DOHH2 (cell line): ENCODE measurements at regions not wholly inside any gene's neighbourhood (a gene's known extent, or its start where the extent isn't known, plus 50 kb on each side); places are given as distances from the start of the nearest gene placed in this dataset.
"Not testable (repeated sequence)": the region's sequence is repeated elsewhere in the genome, so short reads cannot be mapped to it uniquely, and the experiment has no call there.

Source experiments
- CTCF ChIP-seq: fragments of 200-600 bp; sonication (generic); IDR thresholded peaks from one replicate; pipeline ENCODE4 v1.5.1; 2014; ENCODE audit warnings: antibody characterized with exemption, mild to moderate bottlenecking, low read depth, low read length; ENCODE audit not compliant: poor library complexity, severe bottlenecking
- EZH2phosphoT487 ChIP-seq: fragments of 200-600 bp; sonication (generic); IDR thresholded peaks from 2 replicates; pipeline ENCODE4 v1.6.1; 2017; ENCODE audit warnings: borderline replicate concordance, mild to moderate bottlenecking, antibody characterized with exemption, low read length, moderate library complexity, mixed read lengths

- not testable (repeated sequence) for TF ChIP-seq CTCF, EZH2phosphoT487
Measured at GRCh38 chr3:74985028-74985904, 370.8 kb upstream of the CNTN3 start.
